AG10803 (cell line): ENCODE measurements at regions not wholly inside any gene's neighbourhood (a gene's known extent, or its start where the extent isn't known, plus 50 kb on each side); places are given as distances from the start of the nearest gene placed in this dataset.

Experiments
- DNase-seq: peaks from one replicate; pipeline ENCODE4 v3.0.0; 2010; ENCODE audit warnings: low read depth
- H3K4me3 ChIP-seq: 2 replicates; pipeline ENCODE4 v1.5.1; 2011; ENCODE audit warnings: mild to moderate bottlenecking, low read length, control low read depth
- TF ChIP-seq, protein P1 (sequence below): conservative IDR thresholded peaks from 2 replicates; pipeline ENCODE4 v1.5.1; 2011; ENCODE audit warnings: mild to moderate bottlenecking, low read length, control low read depth, inconsistent platforms

DNA sequence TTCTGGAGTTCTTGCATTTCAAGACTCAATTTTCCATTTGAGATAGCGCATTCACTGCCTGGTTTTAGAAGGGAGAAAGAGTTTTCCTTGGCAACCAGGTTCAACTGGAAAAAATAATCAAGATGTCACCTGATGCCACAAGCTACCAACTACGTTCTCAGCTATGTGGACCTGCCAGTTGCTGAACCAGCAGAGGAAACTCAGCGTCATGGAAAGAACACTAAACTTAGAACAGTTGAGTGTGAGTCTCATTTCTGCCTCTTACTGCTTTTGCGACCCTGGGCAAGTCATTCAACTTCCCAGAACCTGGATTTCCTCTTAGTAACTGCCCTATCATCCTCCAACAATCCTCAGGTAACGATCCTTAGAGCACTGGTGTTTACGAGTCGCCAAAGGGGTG is 373.0 kb upstream of the ESRRG start:
- TF ChIP-seq, protein P1, sequence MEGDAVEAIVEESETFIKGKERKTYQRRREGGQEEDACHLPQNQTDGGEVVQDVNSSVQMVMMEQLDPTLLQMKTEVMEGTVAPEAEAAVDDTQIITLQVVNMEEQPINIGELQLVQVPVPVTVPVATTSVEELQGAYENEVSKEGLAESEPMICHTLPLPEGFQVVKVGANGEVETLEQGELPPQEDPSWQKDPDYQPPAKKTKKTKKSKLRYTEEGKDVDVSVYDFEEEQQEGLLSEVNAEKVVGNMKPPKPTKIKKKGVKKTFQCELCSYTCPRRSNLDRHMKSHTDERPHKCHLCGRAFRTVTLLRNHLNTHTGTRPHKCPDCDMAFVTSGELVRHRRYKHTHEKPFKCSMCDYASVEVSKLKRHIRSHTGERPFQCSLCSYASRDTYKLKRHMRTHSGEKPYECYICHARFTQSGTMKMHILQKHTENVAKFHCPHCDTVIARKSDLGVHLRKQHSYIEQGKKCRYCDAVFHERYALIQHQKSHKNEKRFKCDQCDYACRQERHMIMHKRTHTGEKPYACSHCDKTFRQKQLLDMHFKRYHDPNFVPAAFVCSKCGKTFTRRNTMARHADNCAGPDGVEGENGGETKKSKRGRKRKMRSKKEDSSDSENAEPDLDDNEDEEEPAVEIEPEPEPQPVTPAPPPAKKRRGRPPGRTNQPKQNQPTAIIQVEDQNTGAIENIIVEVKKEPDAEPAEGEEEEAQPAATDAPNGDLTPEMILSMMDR = no peak
- DNase-seq = no peak
- no peak overlapping the region for H3K4me3 ChIP-seq

DNA sequence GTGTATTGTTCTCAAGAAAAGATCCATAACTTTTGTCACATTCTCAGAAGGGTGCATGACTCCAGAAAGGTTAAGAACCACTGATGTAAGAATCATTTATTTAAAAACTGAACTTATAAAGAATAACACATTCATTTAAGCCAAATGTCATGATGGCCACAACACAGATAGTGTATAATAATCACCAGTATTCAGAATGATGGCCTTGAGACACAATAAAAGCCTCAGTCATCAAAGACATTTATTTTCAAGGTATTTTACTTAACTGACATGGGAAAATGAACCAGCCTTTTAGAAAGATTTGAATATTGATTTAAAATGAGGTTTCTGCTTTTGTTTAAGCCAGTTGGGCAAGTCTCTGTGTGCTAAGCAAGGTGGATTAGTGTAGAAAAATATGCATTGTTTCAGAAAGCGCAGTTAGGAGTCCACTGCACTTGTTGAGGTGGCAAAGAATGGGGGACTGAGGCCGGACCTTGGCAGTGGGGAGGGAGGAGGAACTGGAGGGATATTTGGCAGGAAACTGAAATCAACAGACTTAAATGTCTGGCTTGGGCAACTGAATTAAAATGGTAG is 371.9 kb upstream of the ESRRG start:
- TF ChIP-seq, protein P1 = no peak
- H3K4me3 ChIP-seq = no peak overlapping the region
- DNase-seq = no peak

DNA sequence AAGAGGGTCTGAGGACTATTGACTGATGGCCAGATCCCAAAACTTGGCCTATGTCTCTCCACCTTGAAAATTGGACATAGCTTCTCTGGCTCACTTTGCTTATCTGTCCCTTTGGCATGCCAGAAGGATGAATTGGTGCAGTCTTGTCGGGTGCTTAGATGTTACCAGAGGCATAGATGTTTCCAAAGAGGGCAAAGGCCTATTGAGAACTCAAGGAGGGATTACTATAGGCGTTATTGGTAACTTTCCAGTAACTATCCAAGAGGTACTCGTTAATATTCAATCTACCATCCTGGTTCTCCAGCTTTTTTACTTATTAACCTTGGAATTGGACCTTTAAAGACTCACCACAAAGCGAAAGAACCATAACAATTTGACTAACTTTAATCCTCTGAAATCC is 368.3 kb upstream of the ESRRG start:
- H3K4me3 ChIP-seq = no peak overlapping the region
- TF ChIP-seq, protein P1 = no peak
- DNase-seq = no peak

DNA sequence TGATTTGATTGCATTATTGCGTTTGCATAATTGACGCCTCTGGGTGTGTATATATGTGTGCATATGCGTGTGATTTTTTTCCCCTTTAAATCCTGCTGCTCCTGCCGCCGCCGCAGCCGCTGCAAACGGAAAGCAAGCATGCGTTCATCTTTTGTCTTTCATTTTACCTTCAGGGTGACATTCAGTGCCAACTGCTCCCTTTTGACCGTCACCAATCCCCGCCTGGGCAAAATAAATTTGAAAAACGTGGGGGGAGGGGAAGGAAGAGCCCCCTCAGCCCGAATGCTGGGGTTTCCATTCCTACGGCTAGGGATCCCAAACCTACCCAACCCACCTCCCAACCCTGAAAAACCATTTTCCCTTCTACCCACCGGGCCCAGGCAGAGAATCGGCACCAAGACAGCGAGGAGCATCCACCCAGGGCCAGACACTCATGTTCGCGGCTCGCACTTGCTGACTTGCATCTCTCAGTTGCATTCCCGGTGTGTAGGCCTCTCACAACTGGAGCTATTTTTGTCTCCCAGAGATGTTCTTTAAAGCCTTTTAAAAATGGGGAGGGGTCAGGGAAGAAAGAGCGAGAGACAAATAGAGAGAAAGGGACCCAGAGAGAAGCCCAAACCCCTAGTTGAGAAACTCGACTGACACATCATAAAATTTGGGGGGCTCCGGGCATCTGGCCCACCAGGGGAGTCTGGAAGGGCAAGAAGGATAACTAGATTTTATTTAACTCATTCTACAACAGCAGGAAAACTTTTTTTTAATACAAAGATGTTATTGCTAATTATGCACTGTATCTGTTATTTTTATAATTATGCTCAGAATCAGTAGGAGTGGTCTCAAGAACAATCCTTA is 367.1 kb upstream of the ESRRG start:
- peak overlapping the region; percentile 37 for H3K4me3 ChIP-seq
- TF ChIP-seq, protein P1 = no peak
- DNase-seq = no peak

DNA sequence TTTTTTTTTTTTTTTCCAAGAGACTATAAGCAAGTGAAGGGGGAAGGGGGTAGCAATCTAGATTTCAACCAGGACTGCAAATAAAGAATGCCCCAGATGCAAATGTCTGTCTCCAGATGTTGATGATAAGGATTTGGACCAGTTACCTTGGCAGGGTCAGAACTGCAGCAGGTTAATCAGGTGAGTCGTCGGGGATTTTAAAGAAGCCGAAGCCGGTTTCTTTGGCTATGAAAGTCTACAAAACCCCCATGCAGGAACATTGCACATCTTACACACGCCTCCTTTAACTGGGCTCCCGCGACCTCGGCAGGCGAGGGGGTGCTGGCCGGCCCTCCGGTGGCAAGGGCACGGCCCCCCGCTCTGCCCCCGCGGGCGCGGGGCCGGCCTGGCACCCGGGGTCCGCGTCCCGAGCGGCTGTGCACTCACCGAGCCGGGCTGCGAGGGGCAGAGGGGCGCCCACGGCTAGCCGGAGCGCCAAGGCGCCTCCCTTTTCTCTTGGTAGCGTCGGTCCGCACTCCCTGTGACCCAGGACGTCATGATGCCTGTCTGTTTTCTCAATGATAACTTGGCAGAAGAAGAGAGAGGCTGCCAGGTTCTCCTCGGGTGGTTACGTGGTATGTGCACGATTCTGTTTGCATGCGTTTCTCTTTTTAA is 366.3 kb upstream of the ESRRG start:
- TF ChIP-seq, protein P1 = no peak
- peak overlapping the region; percentile 37 for H3K4me3 ChIP-seq

DNA sequence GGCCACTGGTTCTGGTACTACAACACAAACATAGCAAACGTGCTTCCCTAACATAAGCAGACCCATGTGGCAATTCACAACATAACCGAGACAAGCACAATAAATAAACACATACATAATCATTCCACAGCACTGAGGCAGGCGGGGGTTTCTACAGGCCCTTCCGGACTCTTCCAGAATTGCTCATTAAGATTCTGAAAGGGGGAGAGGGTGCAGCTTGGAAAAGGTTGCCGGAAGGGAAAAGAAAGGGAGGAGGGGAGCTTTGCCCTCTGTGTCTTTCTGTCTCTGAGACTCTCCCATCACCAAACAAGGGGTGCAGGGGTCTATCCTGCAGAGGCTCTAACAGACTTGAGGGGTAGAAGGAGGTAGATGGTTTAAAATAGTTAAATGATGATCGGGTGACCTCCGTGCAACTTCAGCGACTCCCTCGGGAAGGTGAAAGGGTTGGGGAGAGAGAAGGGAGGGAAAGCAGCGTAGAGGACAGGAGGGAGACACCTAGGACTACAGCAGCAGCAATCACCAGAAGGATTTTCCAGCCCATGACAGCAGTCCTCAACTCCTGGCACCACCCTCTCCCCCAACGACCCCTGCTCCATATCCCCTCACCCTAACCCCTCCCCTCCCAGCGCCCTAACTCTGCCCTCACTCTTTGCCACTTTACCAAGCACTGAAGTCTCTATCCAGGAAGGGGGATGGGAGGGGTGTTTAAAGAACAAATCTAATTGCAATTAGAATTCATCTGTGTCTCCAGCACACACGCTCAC is 365.5 kb upstream of the ESRRG start:
- TF ChIP-seq, protein P1 = no peak
- peak; percentile 2 for DNase-seq
- H3K4me3 ChIP-seq = no peak overlapping the region

More for the DNA sequence above, 366.3 kb upstream of the ESRRG start:
- no peak for DNase-seq
